SK-N-SH (cell line): ENCODE measurements at regions not wholly inside any gene's neighbourhood (a gene's known extent, or its start where the extent isn't known, plus 50 kb on each side); places are given as distances from the start of the nearest gene placed in this dataset.

Experiments used
- CTCF ChIA-PET: fragments of 300-600, 350-600 bp; formaldehyde crosslinking; extraction: SDS; loops from one replicate; lab custom pipeline; 2021; lab: Yijun Ruan, JAX
- POLR2A ChIA-PET: fragments of 350-600 bp; sonication (Branson Sonifier 250); formaldehyde crosslinking; extraction: SDS; loops from one replicate; lab custom pipeline; 2020; ENCODE audit warnings: antibody characterized with exemption, inconsistent platforms; lab: Yijun Ruan, JAX
- DNase-seq: peaks from one replicate; pipeline ENCODE4 v3.0.0; 2012
- H2AFZ ChIP-seq: fragments of 200-600 bp; sonication (generic); 2 replicates; pipeline ENCODE4 v1.8.1; 2016; ENCODE audit warnings: antibody characterized with exemption, mild to moderate bottlenecking, low read depth
- H3F3A ChIP-seq: fragments of 200-600 bp; sonication (generic); replicated peaks from 2 replicates; pipeline ENCODE3; 2016; ENCODE audit warnings: antibody characterized with exemption, mild to moderate bottlenecking; ENCODE audit not compliant: insufficient read depth
- H3K27ac ChIP-seq, 2 experiments: fragments of 200-500 bp in 1 of 2; fragments of 200-600 bp in 1 of 2; sonication (Bioruptor generic) in 1 of 2; sonication (generic), shearing (Covaris generic) in 1 of 2; 2 replicates each; pipeline versions ENCODE4 v1.5.1 to v1.6.1; 2014 to 2016; ENCODE audit warnings: low read depth in 2 of 2, inconsistent platforms in 1 of 2, low read length in 1 of 2, mild to moderate bottlenecking in 1 of 2, mixed read lengths in 1 of 2
- H3K27me3 ChIP-seq: fragments of 200-600 bp; sonication (generic), shearing (Covaris generic); 2 replicates; pipeline ENCODE4 v1.6.1; 2016; ENCODE audit warnings: mixed run types; ENCODE audit not compliant: insufficient read depth
- H3K36me3 ChIP-seq, 2 experiments: fragments of 200-500 bp in 1 of 2; fragments of 200-600 bp in 1 of 2; sonication (Bioruptor generic) in 1 of 2; sonication (generic) in 1 of 2; replicated peaks in 1 of 2; 2 replicates each; pipeline versions ENCODE3 to v1.5.1; 2014 to 2016; ENCODE audit warnings: low read length in 1 of 2, mild to moderate bottlenecking in 1 of 2; ENCODE audit not compliant: insufficient read depth in 2 of 2, control insufficient read depth in 1 of 2
- H3K4me1 ChIP-seq, 2 experiments: fragments of 200-500 bp in 1 of 2; fragments of 200-600 bp in 1 of 2; sonication (Bioruptor generic) in 1 of 2; sonication (generic), shearing (Covaris generic) in 1 of 2; 2 replicates each; pipeline versions ENCODE4 v1.5.1 to v1.6.1; 2014 to 2016; ENCODE audit warnings: low read depth in 1 of 2, low read length in 1 of 2, mixed run types in 1 of 2; ENCODE audit not compliant: insufficient read depth in 2 of 2, control insufficient read depth in 1 of 2
- H3K4me2 ChIP-seq: fragments of 200-600 bp; sonication (generic), shearing (Covaris generic); 2 replicates; pipeline ENCODE4 v1.6.1; 2017; ENCODE audit warnings: mixed run types
- H3K4me3 ChIP-seq, 2 experiments: fragments of 200-500 bp in 1 of 2; fragments of 200-600 bp in 1 of 2; sonication (Bioruptor generic) in 1 of 2; sonication (generic), shearing (Covaris generic) in 1 of 2; 2 replicates each; pipeline versions ENCODE4 v1.5.1 to v1.8.1; 2014 to 2016; ENCODE audit warnings: low read depth in 2 of 2, inconsistent platforms in 1 of 2, low read length in 1 of 2, mild to moderate bottlenecking in 1 of 2, mixed read lengths in 1 of 2, moderate library complexity in 1 of 2
- H3K79me2 ChIP-seq: fragments of 200-600 bp; sonication (generic); 2 replicates; pipeline ENCODE4 v1.8.1; 2017; ENCODE audit warnings: mild to moderate bottlenecking; ENCODE audit not compliant: insufficient read depth
- H3K9ac ChIP-seq: fragments of 200-600 bp; sonication (generic); 2 replicates; pipeline ENCODE4 v1.6.1; 2017; ENCODE audit warnings: mixed run types
- H3K9me2 ChIP-seq: fragments of 200-600 bp; sonication (generic); 2 replicates; pipeline ENCODE4 v1.6.1; 2017; ENCODE audit warnings: mixed run types
- H3K9me3 ChIP-seq: fragments of 200-600 bp; sonication (generic); 2 replicates; pipeline ENCODE4 v1.6.1; 2017; ENCODE audit warnings: mixed run types, mild to moderate bottlenecking, moderate library complexity
- H4K20me1 ChIP-seq: fragments of 200-600 bp; sonication (generic); 2 replicates; pipeline ENCODE4 v1.6.1; 2017; ENCODE audit warnings: mild to moderate bottlenecking, mixed run types; ENCODE audit not compliant: insufficient read depth
- CHD2 ChIP-seq: fragments of 150-350 bp; IDR thresholded peaks from 2 replicates; pipeline ENCODE4 v1.6.1; 2018; ENCODE audit warnings: low read length; ENCODE audit not compliant: partially characterized antibody
- CTCF ChIP-seq: fragments of 200-600 bp; sonication (generic); IDR thresholded peaks from 2 replicates; pipeline ENCODE4 v1.6.1; 2017; ENCODE audit warnings: antibody characterized with exemption, mild to moderate bottlenecking, moderate library complexity
- ELF1 ChIP-seq: IDR thresholded peaks from 2 replicates; pipeline ENCODE4 v1.4.0; 2012
- EZH2phosphoT487 ChIP-seq: fragments of 200-600 bp; sonication (generic); IDR thresholded peaks from 2 replicates; pipeline ENCODE4 v1.6.1; 2017; ENCODE audit warnings: low read depth, mixed run types, mild to moderate bottlenecking, antibody characterized with exemption, moderate library complexity, borderline replicate concordance
- FOSL2 ChIP-seq: IDR thresholded peaks from 2 replicates; pipeline ENCODE4 v1.4.0; 2012; ENCODE audit warnings: low read depth, mild to moderate bottlenecking, moderate library complexity, borderline replicate concordance
- FOXJ3 ChIP-seq: sonication (generic); formaldehyde crosslinking; IDR thresholded peaks from 2 replicates; pipeline ENCODE4 v1.5.1; 2020; ENCODE audit warnings: mild to moderate bottlenecking, missing genetic modification reagents
- GABPA ChIP-seq: IDR thresholded peaks from 2 replicates; pipeline ENCODE4 v1.4.0; 2012; ENCODE audit warnings: low read depth, mild to moderate bottlenecking
- GATA2 ChIP-seq: sonication (generic); formaldehyde crosslinking; IDR thresholded peaks from 2 replicates; pipeline ENCODE4 v1.5.0; 2020; ENCODE audit warnings: mild to moderate bottlenecking, missing genetic modification reagents
- IRF3 ChIP-seq: fragments of 150-350 bp; IDR thresholded peaks from 2 replicates; pipeline ENCODE4 v1.6.1; 2016; ENCODE audit warnings: mild to moderate bottlenecking, low read depth, low read length
- JUND ChIP-seq: IDR thresholded peaks from 2 replicates; pipeline ENCODE4 v1.4.0; 2012
- MEF2A ChIP-seq: IDR thresholded peaks from 2 replicates; pipeline ENCODE4 v1.4.0; 2012; ENCODE audit warnings: low read depth, borderline replicate concordance
- MXI1 ChIP-seq: IDR thresholded peaks from 2 replicates; pipeline ENCODE4 v1.6.1; 2012; ENCODE audit warnings: mild to moderate bottlenecking, low read depth, low read length, improper control_type of control experiment
- NFIC ChIP-seq: IDR thresholded peaks from 2 replicates; pipeline ENCODE4 v1.4.0; 2012; ENCODE audit warnings: borderline replicate concordance
- NRF1 ChIP-seq: IDR thresholded peaks from 2 replicates; pipeline ENCODE4 v1.6.1; 2012; ENCODE audit warnings: low read depth, mild to moderate bottlenecking, low read length
- PBX3 ChIP-seq: IDR thresholded peaks from 2 replicates; pipeline ENCODE4; 2012
- POLR2AphosphoS5 ChIP-seq: IDR thresholded peaks from 2 replicates; pipeline ENCODE4 v1.6.1; 2012; ENCODE audit warnings: low read depth, low read length
- RAD21 ChIP-seq: IDR thresholded peaks from 2 replicates; pipeline ENCODE4 v1.6.1; 2012; ENCODE audit warnings: mild to moderate bottlenecking, low read length
- RCOR1 ChIP-seq: fragments of 150-350 bp; IDR thresholded peaks from 2 replicates; pipeline ENCODE4 v1.6.1; 2017; ENCODE audit warnings: antibody characterized with exemption, low read length
- RFX5 ChIP-seq: IDR thresholded peaks from 2 replicates; pipeline ENCODE4 v1.6.1; 2012; ENCODE audit warnings: mild to moderate bottlenecking, improper control_type of control experiment, low read length
- RXRA ChIP-seq: IDR thresholded peaks from 2 replicates; pipeline ENCODE4 v1.4.0; 2012; ENCODE audit warnings: low read depth, mild to moderate bottlenecking, borderline replicate concordance
- SIN3A ChIP-seq: IDR thresholded peaks from 2 replicates; pipeline ENCODE4 v1.6.1; 2012; ENCODE audit warnings: low read depth, mild to moderate bottlenecking, low read length, moderate library complexity, borderline replicate concordance
- TAF1 ChIP-seq: IDR thresholded peaks from 2 replicates; pipeline ENCODE4 v1.6.1; 2012; ENCODE audit warnings: low read depth, mild to moderate bottlenecking, low read length, moderate library complexity, borderline replicate concordance
- TCF12 ChIP-seq: IDR thresholded peaks from 2 replicates; pipeline ENCODE4 v1.4.0; 2012
- TEAD4 ChIP-seq: IDR thresholded peaks from 2 replicates; pipeline ENCODE4 v1.4.0; 2012; ENCODE audit warnings: mild to moderate bottlenecking, borderline replicate concordance; ENCODE audit not compliant: insufficient read depth
- USF1 ChIP-seq: IDR thresholded peaks from 2 replicates; pipeline ENCODE4 v1.4.0; 2012; ENCODE audit warnings: low read depth, borderline replicate concordance
- YY1 ChIP-seq: IDR thresholded peaks from 2 replicates; pipeline ENCODE4 v1.4.0; 2012; ENCODE audit warnings: low read depth, mild to moderate bottlenecking
- ZBTB33 ChIP-seq: IDR thresholded peaks from 2 replicates; pipeline ENCODE4 v1.4.0; 2012; ENCODE audit warnings: low read depth, borderline replicate concordance
- WGBS: methylation state at CpG from one replicate; pipeline ENCODE4 v1.1.6; 2017; ENCODE audit warnings: low lambda C conversion rate; 5-methylcytosine and 5-hydroxymethylcytosine counted together

GRCh38 chr9:29637471-29638237 lies 2064.4 kb upstream of the C9orf72 start:
- ChIA-PET CTCF (no interaction called here), POLR2A (no interaction called here)
- Histone ChIP-seq H3K4me1 (no peaks in the 10 kb centered on the region; a peak in 1 of 4 replicates), H3K4me2 (no peak overlapping the region), H3K9ac (no peak overlapping the region), H2AFZ (peak overlapping the region; percentile 14; the same call in 1 of the 2 replicates), H3K79me2 (no peaks in the 10 kb centered on the region), H3F3A (peaks cover 13% of the 10 kb centered on the region), H4K20me1 (no peaks in the 10 kb centered on the region), H3K9me3 (no peaks in the 10 kb centered on the region), H3K9me2 (no peaks in the 10 kb centered on the region), H3K36me3 (no peaks in the 10 kb centered on the region), H3K27ac (peak overlapping the region in 1 of 2 experiments; percentile 13; a peak in 3 of 4 replicates), H3K4me3 (no peak overlapping the region), H3K27me3 (no peaks in the 10 kb centered on the region)
- WGBS = 60% methylated on average over 3 of the region's 3 CpGs
- no peak for DNase-seq
- TF ChIP-seq ZBTB33 (peak; percentile 66; the same call in 1 of the 2 replicates), NFIC (peak; percentile 90), FOXJ3 (no peak), RCOR1 (no peak), CTCF (no peak), USF1 (no peak), RXRA (peak; percentile 57; the same call in 1 of the 2 replicates), MXI1 (no peak), TCF12 (peak; percentile 95), TAF1 (no peak), TEAD4 (peak; percentile 96), CHD2 (no peak), IRF3 (no peak), MEF2A (peak; percentile 56; the same call in 1 of the 2 replicates), GABPA (no peak), RFX5 (no peak), PBX3 (peak; percentile 92), EZH2phosphoT487 (no peak), GATA2 (no peak), NRF1 (no peak), ELF1 (no peak), SIN3A (no peak), FOSL2 (no peak; the same call in 1 of the 2 replicates), RAD21 (no peak), POLR2AphosphoS5 (peak; percentile 66), YY1 (no peak), JUND (peak; percentile 96)
